Astrocyte (in vitro differentiated cells and primary cell): ENCODE measurements at regions not wholly inside any gene's neighbourhood (a gene's known extent, or its start where the extent isn't known, plus 50 kb on each side); places are given as distances from the start of the nearest gene placed in this dataset.
A peak's percentile ranks its signal among the peaks of the same experiment; 100 is the strongest.

Experiments used
- DNase-seq: peaks from one replicate; pipeline ENCODE4 v3.0.0-alpha.2; 2010; ENCODE audit warnings: low read depth
- FAIRE-seq: peaks from 2 replicates; lab custom pipeline; 2011; peaks lifted over from hg19 to GRCh38; lab: Jason Lieb, UNC
- H2AFZ ChIP-seq: 2 replicates; pipeline ENCODE4 v1.6.0; 2012; ENCODE audit warnings: low read depth, low read length, inconsistent platforms
- H3K27ac ChIP-seq: 2 replicates; pipeline ENCODE4 v1.5.1; 2011; ENCODE audit warnings: low read depth, low read length, inconsistent platforms
- H3K27me3 ChIP-seq: 2 replicates; pipeline ENCODE4 v1.6.0; 2011; ENCODE audit warnings: low read length, inconsistent platforms; ENCODE audit not compliant: insufficient read depth
- H3K36me3 ChIP-seq: 2 replicates; pipeline ENCODE4 v1.5.1; 2011; ENCODE audit warnings: low read length, inconsistent platforms; ENCODE audit not compliant: insufficient read depth
- H3K4me1 ChIP-seq: 2 replicates; pipeline ENCODE4 v1.5.1; 2011; ENCODE audit warnings: low read length, inconsistent platforms; ENCODE audit not compliant: insufficient read depth
- H3K4me2 ChIP-seq: 2 replicates; pipeline ENCODE4 v1.6.0; 2012; ENCODE audit warnings: low read length, inconsistent platforms
- H3K4me3 ChIP-seq: 2 replicates; pipeline ENCODE4 v1.5.1; 2011; ENCODE audit warnings: low read depth, mild to moderate bottlenecking, low read length, inconsistent platforms; ENCODE audit not compliant: insufficient read depth
- H3K79me2 ChIP-seq: 2 replicates; pipeline ENCODE4 v1.6.0; 2012; ENCODE audit warnings: mild to moderate bottlenecking, low read length, inconsistent platforms; ENCODE audit not compliant: insufficient read depth
- H3K9ac ChIP-seq: 2 replicates; pipeline ENCODE4 v1.6.0; 2012; ENCODE audit warnings: mild to moderate bottlenecking, low read length, inconsistent platforms
- H3K9me3 ChIP-seq: 2 replicates; pipeline ENCODE4 v1.5.1; 2012; ENCODE audit warnings: low read depth, mild to moderate bottlenecking, low read length, inconsistent platforms; ENCODE audit not compliant: insufficient read depth
- H4K20me1 ChIP-seq: 2 replicates; pipeline ENCODE4 v1.6.0; 2012; ENCODE audit warnings: low read length, inconsistent platforms; ENCODE audit not compliant: insufficient read depth
- H3K27ac Mint-ChIP-seq: one replicate; pipeline ENCODE4 v1.8.0; 2021; ENCODE audit warnings: mild to moderate bottlenecking, mixed read lengths; ENCODE audit not compliant: unreplicated experiment
- H3K27me3 Mint-ChIP-seq: one replicate; pipeline ENCODE4 v1.8.0; 2021; ENCODE audit warnings: low read depth, mixed read lengths; ENCODE audit not compliant: unreplicated experiment
- H3K36me3 Mint-ChIP-seq: one replicate; pipeline ENCODE4 v1.8.0; 2021; ENCODE audit warnings: low read depth, mixed read lengths; ENCODE audit not compliant: unreplicated experiment
- H3K4me1 Mint-ChIP-seq: one replicate; pipeline ENCODE4 v1.8.0; 2021; ENCODE audit warnings: low read depth, mixed read lengths; ENCODE audit not compliant: unreplicated experiment
- H3K4me3 Mint-ChIP-seq: one replicate; pipeline ENCODE4 v1.8.0; 2021; ENCODE audit warnings: mild to moderate bottlenecking, moderate library complexity, mixed read lengths; ENCODE audit not compliant: unreplicated experiment
- H3K9me3 Mint-ChIP-seq: one replicate; pipeline ENCODE4 v1.8.0; 2021; ENCODE audit warnings: mild to moderate bottlenecking, mixed read lengths; ENCODE audit not compliant: unreplicated experiment
- CTCF ChIP-seq: IDR thresholded peaks from 2 replicates; pipeline ENCODE4 v1.5.1; 2011; ENCODE audit warnings: low read depth, mild to moderate bottlenecking, inconsistent platforms, low read length, moderate library complexity; ENCODE audit not compliant: insufficient read depth
- EZH2 ChIP-seq: IDR thresholded peaks from 2 replicates; pipeline ENCODE4 v1.6.1; 2012; ENCODE audit warnings: mild to moderate bottlenecking, low read length, inconsistent platforms; ENCODE audit not compliant: insufficient read depth

- Histone ChIP-seq H3K27me3 (no peaks in the 10 kb centered on the region), H3K79me2 (no peaks in the 10 kb centered on the region), H3K4me2 (no peak overlapping the region), H3K27ac (no peak overlapping the region), H3K4me3 (no peak overlapping the region), H3K9ac (no peak overlapping the region), H2AFZ (no peak overlapping the region), H3K9me3 (no peaks in the 10 kb centered on the region), H4K20me1 (no peaks in the 10 kb centered on the region), H3K4me1 (no peaks in the 10 kb centered on the region), H3K36me3 (no peaks in the 10 kb centered on the region)
- TF ChIP-seq CTCF (no peak), EZH2 (no peak)
- Mint-ChIP-seq H3K27me3 (no peaks in the 10 kb centered on the region), H3K4me3 (no peak overlapping the region), H3K9me3 (no peaks in the 10 kb centered on the region), H3K27ac (no peak overlapping the region), H3K4me1 (no peaks in the 10 kb centered on the region), H3K36me3 (no peaks in the 10 kb centered on the region)
- DNase-seq (no peak), FAIRE-seq (no peak)
These were observed 171.2 kb upstream of the PTGFR start for GRCh38 chr1:78319603-78320002.

GRCh38 chr1:78322928-78323680 is 167.7 kb upstream of the PTGFR start:
- Mint-ChIP-seq H3K9me3 (no peaks in the 10 kb centered on the region), H3K27me3 (peaks cover 6% of the 10 kb centered on the region), H3K4me1 (no peaks in the 10 kb centered on the region), H3K27ac (no peak overlapping the region), H3K4me3 (no peak overlapping the region), H3K36me3 (no peaks in the 10 kb centered on the region)
- DNase-seq (peak; percentile 47), FAIRE-seq (no peak)
- no peak overlapping the region for H3K27ac ChIP-seq
- H3K9me3 ChIP-seq = no peaks in the 10 kb centered on the region
- no peaks in the 10 kb centered on the region for H3K4me1 ChIP-seq
- H3K27me3 ChIP-seq = no peaks in the 10 kb centered on the region
- H3K79me2 ChIP-seq = no peaks in the 10 kb centered on the region
- no peak overlapping the region for H3K9ac ChIP-seq
- no peak overlapping the region for H2AFZ ChIP-seq
- no peaks in the 10 kb centered on the region for H3K36me3 ChIP-seq
- no peak for TF ChIP-seq EZH2
- TF ChIP-seq CTCF = no peak
- no peak overlapping the region for H3K4me3 ChIP-seq
- H4K20me1 ChIP-seq = no peaks in the 10 kb centered on the region
- H3K4me2 ChIP-seq = no peak overlapping the region

DNA sequence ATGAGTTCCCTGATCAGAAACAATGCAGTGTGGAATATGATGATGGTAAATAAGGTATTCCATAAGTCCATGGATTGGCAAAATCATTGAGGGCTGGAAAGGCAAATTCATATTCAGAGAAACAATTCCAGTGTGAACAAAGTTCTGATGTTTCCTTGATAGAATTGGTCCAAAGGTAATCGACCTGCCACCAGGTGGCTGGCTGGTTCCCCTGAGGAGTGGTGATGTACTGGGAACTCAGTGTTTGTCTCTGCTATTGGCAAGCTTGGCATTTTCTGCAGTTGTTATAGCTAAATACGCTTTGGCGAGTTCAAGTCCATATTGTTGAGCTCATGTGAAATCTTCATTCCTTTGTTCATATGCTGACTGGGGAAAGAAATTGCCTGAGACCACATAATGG is 165.5 kb upstream of the PTGFR start:
- peak; percentile 32 for FAIRE-seq
- H3K27me3 Mint-ChIP-seq = peaks cover 8% of the 10 kb centered on the region

More for the DNA sequence above, 165.5 kb upstream of the PTGFR start:
- Histone ChIP-seq H2AFZ (no peak overlapping the region), H4K20me1 (no peaks in the 10 kb centered on the region), H3K9ac (no peak overlapping the region), H3K36me3 (no peaks in the 10 kb centered on the region), H3K4me3 (no peak overlapping the region), H3K4me2 (no peak overlapping the region), H3K4me1 (no peaks in the 10 kb centered on the region), H3K9me3 (no peaks in the 10 kb centered on the region), H3K27ac (no peak overlapping the region), H3K79me2 (no peaks in the 10 kb centered on the region), H3K27me3 (no peaks in the 10 kb centered on the region)
- Mint-ChIP-seq H3K4me3 (no peak overlapping the region), H3K9me3 (no peaks in the 10 kb centered on the region), H3K27ac (no peak overlapping the region), H3K4me1 (no peaks in the 10 kb centered on the region), H3K36me3 (no peaks in the 10 kb centered on the region)
- no peak for TF ChIP-seq EZH2
- no peak for TF ChIP-seq CTCF
- DNase-seq = no peak
